8988T (cell line): ENCODE measurements at regions not wholly inside any gene's neighbourhood (a gene's known extent, or its start where the extent isn't known, plus 50 kb on each side); places are given as distances from the start of the nearest gene placed in this dataset.

ENCODE experiments used
- DNase-seq: peaks from one replicate; pipeline ENCODE4 v3.0.0; 2011

GRCh38 chr5:73256012-73256411, 83.0 kb downstream of the TMEM174 start:
- no peak for DNase-seq

GRCh38 chr5:73254642-73255041, 81.6 kb downstream of the TMEM174 start:
- no peak for DNase-seq

DNA sequence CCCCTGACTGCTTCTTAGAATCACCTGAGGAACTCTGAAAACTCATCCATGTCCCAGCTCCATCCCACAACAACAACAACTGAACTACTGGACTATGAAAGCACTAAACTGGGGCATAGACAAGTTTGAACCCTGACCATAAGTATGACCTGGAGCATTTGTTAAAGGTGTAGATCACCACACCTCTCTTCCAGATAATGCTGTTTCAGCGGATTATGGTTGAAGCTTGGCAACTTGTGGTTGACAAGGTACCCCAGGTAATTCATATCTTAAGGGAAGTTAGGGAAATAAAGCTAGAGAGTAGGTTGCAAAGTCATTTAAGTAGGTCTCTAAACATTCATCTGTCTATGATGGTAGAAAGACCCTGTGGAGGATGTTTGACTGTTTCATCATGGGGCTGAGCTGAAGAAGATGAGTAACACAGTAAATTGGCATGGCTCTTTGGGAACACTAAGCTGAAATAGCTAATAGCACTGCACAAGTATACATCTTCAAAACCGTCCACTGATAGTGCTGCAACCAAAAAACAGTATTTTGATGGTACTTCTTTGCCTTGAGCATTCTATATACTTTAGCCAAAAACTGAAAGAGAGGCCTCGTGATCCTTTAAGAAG, 80.2 kb downstream of the TMEM174 start:
- no peak for DNase-seq

- DNase-seq: no peak
Measured at GRCh38 chr5:73250645-73251044, 77.7 kb downstream of the TMEM174 start.

GRCh38 chr5:73242735-73243134, 69.7 kb downstream of the TMEM174 start:
- no peak for DNase-seq

DNA sequence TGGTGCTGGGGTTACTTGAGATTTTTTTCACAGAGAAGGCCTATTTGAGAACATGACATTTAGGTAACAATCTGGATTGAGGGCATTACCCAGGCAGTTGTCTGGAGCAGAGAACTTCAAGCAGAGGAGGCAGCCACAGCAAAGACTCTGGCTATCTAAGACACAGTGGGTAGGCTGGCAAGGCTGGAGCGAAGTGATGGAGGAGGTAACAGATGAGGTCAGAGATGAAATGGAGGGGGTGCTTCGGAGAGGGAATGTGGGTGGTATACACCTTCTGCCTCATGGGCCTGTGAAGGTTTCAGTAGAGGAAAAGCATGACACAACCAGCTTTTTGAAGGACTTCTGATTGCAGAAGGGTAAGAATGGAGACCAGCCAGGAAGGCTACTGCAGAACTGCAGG, 65.9 kb downstream of the TMEM174 start:
- no peak for DNase-seq

DNA sequence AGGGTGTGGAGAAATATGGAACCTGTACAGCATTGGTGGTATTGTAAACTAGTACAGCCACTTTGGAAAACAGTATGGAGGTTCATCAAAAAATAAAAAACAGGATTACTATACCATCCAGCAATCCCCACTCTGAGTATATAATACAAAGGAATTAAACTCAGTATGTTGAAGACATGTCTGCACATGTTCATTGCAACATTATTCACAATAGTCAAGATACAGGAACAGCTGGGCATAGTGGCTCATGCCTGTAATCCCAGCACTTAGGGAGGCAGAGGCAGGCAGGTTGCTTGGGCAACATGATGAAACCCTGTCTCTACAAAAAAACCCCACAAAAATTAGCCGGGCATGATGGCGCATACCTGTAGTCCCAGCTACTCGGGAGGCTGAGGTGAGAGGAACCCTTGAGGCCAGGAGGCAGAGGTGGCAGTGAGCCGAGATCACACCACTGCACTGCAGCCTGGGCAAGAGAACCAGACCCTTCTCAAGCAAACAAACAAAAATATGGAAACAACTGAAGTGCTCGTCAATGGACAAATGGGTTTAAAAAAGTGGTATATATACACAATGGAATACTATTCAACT, 63.6 kb downstream of the TMEM174 start:
- no peak for DNase-seq

- no peak for DNase-seq
Measured at GRCh38 chr5:73234204-73234555, 61.2 kb downstream of the TMEM174 start.

DNA sequence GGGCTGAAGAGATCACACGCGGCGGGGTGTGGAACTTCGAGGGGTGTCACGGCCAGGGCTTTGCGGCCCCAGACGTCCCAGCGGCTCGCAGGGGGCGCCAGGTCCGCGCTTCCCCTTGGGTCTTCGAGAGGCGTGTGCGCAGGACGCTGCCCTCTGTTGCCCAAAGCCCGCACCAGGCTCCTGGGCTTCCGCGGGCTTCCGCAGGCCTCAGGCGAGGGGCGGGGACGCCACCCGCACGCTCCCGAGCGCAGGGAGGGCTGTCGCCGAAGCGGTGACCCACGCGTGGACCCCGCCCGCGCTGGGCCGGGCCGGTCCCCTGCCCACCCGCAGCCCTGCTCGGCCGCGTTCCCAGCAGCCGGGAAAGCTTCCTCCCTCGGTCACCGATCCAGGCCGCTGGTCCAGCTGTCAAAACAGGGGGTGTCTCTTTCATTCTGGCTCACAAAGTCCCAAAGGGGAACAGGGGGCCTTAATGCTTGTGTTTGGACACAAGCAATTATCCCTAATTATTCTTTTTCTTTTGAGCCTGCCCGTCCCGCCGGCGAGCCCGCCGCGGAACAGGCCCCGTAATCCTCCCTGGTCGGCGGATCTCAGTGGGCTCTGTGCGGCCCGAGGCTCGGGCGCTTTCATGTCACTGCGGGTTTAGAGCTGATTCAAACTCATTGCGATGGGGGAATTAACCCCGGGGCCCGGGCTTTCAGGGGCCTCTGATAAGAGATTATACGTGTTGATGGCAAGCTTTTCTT, 60.6 kb downstream of the TMEM174 start:
- DNase-seq: no peak

DNA sequence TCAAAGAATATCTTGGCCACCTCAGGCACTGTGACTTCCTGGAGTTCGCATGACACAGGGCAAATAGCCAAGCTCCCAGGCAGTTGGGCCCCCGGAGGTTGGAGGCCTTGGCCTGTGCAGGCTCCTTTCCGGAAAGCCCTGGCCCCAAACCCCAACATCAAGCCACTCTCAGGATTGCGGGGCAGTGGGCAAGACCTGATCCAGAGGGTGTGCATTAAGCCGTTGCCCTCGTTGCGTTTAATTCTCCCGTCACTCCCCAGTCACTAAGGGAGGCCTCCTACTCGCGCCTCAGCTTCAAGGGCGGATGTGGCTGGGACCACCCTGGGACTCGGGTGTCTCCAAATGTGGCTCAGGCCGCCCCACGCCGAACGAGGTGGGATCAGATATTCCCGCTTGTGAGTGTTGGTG, 60.1 kb downstream of the TMEM174 start:
- DNase-seq: no peak

GRCh38 chr5:73232266-73233041, 59.5 kb downstream of the TMEM174 start:
- DNase-seq: no peak

- DNase-seq: no peak
Measured at GRCh38 chr5:73231246-73231778, 58.3 kb downstream of the TMEM174 start.

GRCh38 chr5:73230264-73231245, 57.6 kb downstream of the TMEM174 start:
- no peak for DNase-seq

DNA sequence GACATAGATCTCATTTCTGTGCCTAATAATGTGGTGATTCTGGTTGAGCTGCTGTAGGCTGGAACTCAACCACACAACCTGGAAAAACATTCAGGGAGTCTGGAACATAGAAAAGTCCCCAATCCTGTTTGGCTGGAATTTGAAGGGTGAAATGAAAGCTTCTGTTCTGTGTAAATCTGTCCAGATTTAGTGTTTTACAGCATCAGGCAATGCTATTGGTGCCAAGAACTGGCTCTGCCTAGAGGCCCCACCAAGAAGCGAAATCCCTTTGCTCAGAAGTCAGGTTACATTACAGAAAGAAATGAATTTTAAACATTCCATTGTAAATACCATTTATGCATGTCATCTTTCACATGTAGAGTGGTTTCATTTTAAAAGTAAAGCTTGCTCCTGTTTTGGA, 56.3 kb downstream of the TMEM174 start:
- DNase-seq: no peak

- DNase-seq: no peak
Measured at GRCh38 chr5:73228052-73228451, 55.1 kb downstream of the TMEM174 start.
